Esophagus squamous epithelium (tissue), 4 donors: ENCODE measurements at regions not wholly inside any gene's neighbourhood (a gene's known extent, or its start where the extent isn't known, plus 50 kb on each side); places are given as distances from the start of the nearest gene placed in this dataset.

Source experiments
- CTCF ChIP-seq, 6 experiments: fragments of 450-650 bp in 4 of 6; fragments of 200-600 bp in 2 of 6; sonication (generic) in 2 of 6; IDR thresholded peaks; one replicate each; pipeline ENCODE4 v1.5.1; 2016 to 2019; ENCODE audit warnings: antibody characterized with exemption in 6 of 6, mild to moderate bottlenecking in 4 of 6, moderate library complexity in 4 of 6
- POLR2A ChIP-seq, 4 donors: fragments of 450-650 bp; IDR thresholded peaks; one replicate each; pipeline ENCODE4 v1.6.1; 2017; ENCODE audit warnings: antibody characterized with exemption in 4 of 4, mild to moderate bottlenecking in 4 of 4, moderate library complexity in 3 of 4

DNA sequence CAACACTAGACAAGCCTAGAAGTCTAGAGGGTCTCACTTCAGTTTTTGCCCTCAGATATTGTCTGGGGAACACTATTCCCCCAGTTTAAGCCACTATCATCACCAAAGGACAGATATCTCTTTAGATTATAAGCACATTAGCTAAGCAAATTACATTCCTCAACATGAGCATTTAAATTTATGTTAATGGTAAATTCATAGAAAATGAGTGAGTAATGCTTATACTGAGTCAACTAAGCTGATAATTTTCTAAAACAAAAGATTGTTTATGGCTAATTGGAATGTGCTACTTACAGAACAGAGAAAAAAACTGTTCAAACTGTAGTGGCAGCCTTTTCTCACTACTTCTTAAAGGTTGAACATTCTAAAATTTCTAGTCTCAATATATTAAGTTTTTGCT, 290.2 kb downstream of the SLITRK1 start:
- no peak for TF ChIP-seq CTCF (IDR thresholded peaks at IDR 0.05)
- TF ChIP-seq POLR2A (IDR thresholded peaks at IDR 0.05), result no peak
